SK-N-SH treated with all-trans-retinoic acid at 6 μM for 48 hours (cell line): ENCODE measurements at regions not wholly inside any gene's neighbourhood (a gene's known extent, or its start where the extent isn't known, plus 50 kb on each side); places are given as distances from the start of the nearest gene placed in this dataset.

ENCODE experiments used
- ATAC-seq: fragments of 200-7000 bp; cut with Tn5 transposase; 3 replicates; pipeline ENCODE4 v1.9.1; 2020; ENCODE audit warnings: mild to moderate bottlenecking, moderate library complexity
- ARNTL ChIP-seq: fragments of 450-650 bp; formaldehyde crosslinking; IDR thresholded peaks from 2 replicates; pipeline ENCODE4 v1.5.0; 2020; ENCODE audit warnings: low read depth, mild to moderate bottlenecking, moderate library complexity, borderline replicate concordance
- BACH2 ChIP-seq: fragments of 250-450 bp; sonication (Bioruptor Pico); IDR thresholded peaks from 2 replicates; pipeline ENCODE4 v1.9.0; 2021; ENCODE audit warnings: mild to moderate bottlenecking, borderline replicate concordance
- CSDC2 ChIP-seq: fragments of 250-450 bp; sonication (Bioruptor Pico); IDR thresholded peaks from 2 replicates; pipeline ENCODE4 v1.5.0; 2020; ENCODE audit warnings: mild to moderate bottlenecking, moderate library complexity
- GLIS3 ChIP-seq: fragments of 250-450 bp; sonication (Bioruptor Pico); IDR thresholded peaks from 2 replicates; pipeline ENCODE4 v1.5.0; 2020; ENCODE audit warnings: mild to moderate bottlenecking, moderate library complexity
- ISL1 ChIP-seq: fragments of 250-450 bp; sonication (Bioruptor Pico); IDR thresholded peaks from 2 replicates; pipeline ENCODE4 v2.1.2; 2022; ENCODE audit warnings: mild to moderate bottlenecking, moderate library complexity
- PPARA ChIP-seq: fragments of 250-450 bp; sonication (Bioruptor Pico); IDR thresholded peaks from 2 replicates; pipeline ENCODE4 v1.5.0; 2020; ENCODE audit warnings: mild to moderate bottlenecking, borderline replicate concordance
- RARB ChIP-seq: fragments of 250-450 bp; sonication (Bioruptor Pico); IDR thresholded peaks from 2 replicates; pipeline ENCODE4 v1.8.0; 2021; ENCODE audit warnings: mild to moderate bottlenecking, moderate library complexity
- SNAI2 ChIP-seq: fragments of 250-450 bp; sonication (Bioruptor Pico); IDR thresholded peaks from 2 replicates; pipeline ENCODE4 v1.5.0; 2020; ENCODE audit warnings: mild to moderate bottlenecking, moderate library complexity
- TCF4 ChIP-seq: fragments of 250-450 bp; sonication (Bioruptor Pico); IDR thresholded peaks from 2 replicates; pipeline ENCODE4 v1.8.0; 2021; ENCODE audit warnings: mild to moderate bottlenecking, moderate library complexity, borderline replicate concordance
- TOX ChIP-seq: fragments of 250-450 bp; sonication (Bioruptor Pico); IDR thresholded peaks from 2 replicates; pipeline ENCODE4 v1.8.0; 2021; ENCODE audit warnings: mild to moderate bottlenecking, moderate library complexity, borderline replicate concordance
- ZC3H10 ChIP-seq: fragments of 250-450 bp; sonication (Bioruptor Pico); IDR thresholded peaks from 2 replicates; pipeline ENCODE4 v1.5.1; 2021; ENCODE audit warnings: mild to moderate bottlenecking, moderate library complexity
- ZFP30 ChIP-seq: fragments of 450-650 bp; formaldehyde crosslinking; IDR thresholded peaks from 2 replicates; pipeline ENCODE4 v1.5.0; 2022; ENCODE audit warnings: mild to moderate bottlenecking, moderate library complexity
- ZNF565 ChIP-seq: fragments of 450-650 bp; formaldehyde crosslinking; conservative IDR thresholded peaks from 2 replicates; pipeline ENCODE4 v1.5.0; 2020; ENCODE audit warnings: low read depth, mild to moderate bottlenecking, moderate library complexity
- ZNF70 ChIP-seq: fragments of 450-650 bp; formaldehyde crosslinking; IDR thresholded peaks from 2 replicates; pipeline ENCODE4 v1.5.0; 2020; ENCODE audit warnings: mild to moderate bottlenecking, moderate library complexity
- ZNF8 ChIP-seq: fragments of 450-650 bp; formaldehyde crosslinking; IDR thresholded peaks from 2 replicates; pipeline ENCODE4 v1.5.0; 2020; ENCODE audit warnings: mild to moderate bottlenecking, moderate library complexity
- TF ChIP-seq, protein P1 (sequence below): fragments of 250-450 bp; sonication (Bioruptor Pico); IDR thresholded peaks from 2 replicates; pipeline ENCODE4 v1.8.0; 2020; ENCODE audit warnings: mild to moderate bottlenecking, moderate library complexity, borderline replicate concordance
- TF ChIP-seq, protein P2 (sequence below): fragments of 250-450 bp; sonication (Bioruptor Pico); IDR thresholded peaks from 2 replicates; pipeline ENCODE4 v1.5.1; 2021; ENCODE audit warnings: mild to moderate bottlenecking, moderate library complexity
- TF ChIP-seq, protein P3 (sequence below): fragments of 250-450 bp; sonication (Bioruptor Pico); IDR thresholded peaks from 2 replicates; pipeline ENCODE4 v1.5.0; 2020; ENCODE audit warnings: mild to moderate bottlenecking, moderate library complexity
- TF ChIP-seq, protein P4 (sequence below): fragments of 250-450 bp; sonication (Bioruptor Pico); IDR thresholded peaks from 2 replicates; pipeline ENCODE4 v1.5.1; 2020; ENCODE audit warnings: low read depth, mild to moderate bottlenecking, moderate library complexity
- TF ChIP-seq, protein P5 (sequence below): fragments of 250-450 bp; sonication (Bioruptor Pico); IDR thresholded peaks from 2 replicates; pipeline ENCODE4 v1.8.0; 2021; ENCODE audit warnings: low read depth, mild to moderate bottlenecking, moderate library complexity, borderline replicate concordance

DNA sequence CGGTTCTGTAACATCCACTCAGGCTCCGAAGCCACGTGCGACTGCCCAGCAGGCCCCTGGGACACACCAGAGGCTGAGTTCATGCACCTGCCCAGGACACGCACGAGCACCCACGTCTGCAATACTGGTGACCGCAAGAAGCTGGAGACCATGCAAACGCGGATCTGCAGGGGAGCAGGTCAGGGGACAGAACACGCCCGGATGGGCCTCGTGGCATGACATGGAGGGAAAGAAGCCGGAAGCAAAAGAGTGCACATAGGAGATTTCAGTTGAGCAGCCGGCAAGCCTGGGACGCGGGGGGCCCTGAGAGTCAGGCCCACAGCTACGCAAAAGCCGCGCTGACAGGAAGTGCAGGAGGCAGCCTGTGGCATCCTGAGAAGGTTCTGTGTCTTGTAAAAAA lies 73.7 kb downstream of the FOXL3 start:
- no peak for ATAC-seq
- TF ChIP-seq GLIS3 (CRISPR knock-in tag) (no peak), SNAI2 (CRISPR knock-in tag) (no peak), BACH2 (CRISPR knock-in tag) (no peak), ZFP30 (no peak), CSDC2 (no peak), ISL1 (no peak), ARNTL (CRISPR knock-in tag) (no peak), ZNF8 (CRISPR knock-in tag) (no peak), TOX (CRISPR knock-in tag) (no peak)
- TF ChIP-seq, protein P1, sequence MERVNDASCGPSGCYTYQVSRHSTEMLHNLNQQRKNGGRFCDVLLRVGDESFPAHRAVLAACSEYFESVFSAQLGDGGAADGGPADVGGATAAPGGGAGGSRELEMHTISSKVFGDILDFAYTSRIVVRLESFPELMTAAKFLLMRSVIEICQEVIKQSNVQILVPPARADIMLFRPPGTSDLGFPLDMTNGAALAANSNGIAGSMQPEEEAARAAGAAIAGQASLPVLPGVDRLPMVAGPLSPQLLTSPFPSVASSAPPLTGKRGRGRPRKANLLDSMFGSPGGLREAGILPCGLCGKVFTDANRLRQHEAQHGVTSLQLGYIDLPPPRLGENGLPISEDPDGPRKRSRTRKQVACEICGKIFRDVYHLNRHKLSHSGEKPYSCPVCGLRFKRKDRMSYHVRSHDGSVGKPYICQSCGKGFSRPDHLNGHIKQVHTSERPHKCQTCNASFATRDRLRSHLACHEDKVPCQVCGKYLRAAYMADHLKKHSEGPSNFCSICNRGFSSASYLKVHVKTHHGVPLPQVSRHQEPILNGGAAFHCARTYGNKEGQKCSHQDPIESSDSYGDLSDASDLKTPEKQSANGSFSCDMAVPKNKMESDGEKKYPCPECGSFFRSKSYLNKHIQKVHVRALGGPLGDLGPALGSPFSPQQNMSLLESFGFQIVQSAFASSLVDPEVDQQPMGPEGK (CRISPR knock-in tag) = no peak
- TF ChIP-seq, protein P2, sequence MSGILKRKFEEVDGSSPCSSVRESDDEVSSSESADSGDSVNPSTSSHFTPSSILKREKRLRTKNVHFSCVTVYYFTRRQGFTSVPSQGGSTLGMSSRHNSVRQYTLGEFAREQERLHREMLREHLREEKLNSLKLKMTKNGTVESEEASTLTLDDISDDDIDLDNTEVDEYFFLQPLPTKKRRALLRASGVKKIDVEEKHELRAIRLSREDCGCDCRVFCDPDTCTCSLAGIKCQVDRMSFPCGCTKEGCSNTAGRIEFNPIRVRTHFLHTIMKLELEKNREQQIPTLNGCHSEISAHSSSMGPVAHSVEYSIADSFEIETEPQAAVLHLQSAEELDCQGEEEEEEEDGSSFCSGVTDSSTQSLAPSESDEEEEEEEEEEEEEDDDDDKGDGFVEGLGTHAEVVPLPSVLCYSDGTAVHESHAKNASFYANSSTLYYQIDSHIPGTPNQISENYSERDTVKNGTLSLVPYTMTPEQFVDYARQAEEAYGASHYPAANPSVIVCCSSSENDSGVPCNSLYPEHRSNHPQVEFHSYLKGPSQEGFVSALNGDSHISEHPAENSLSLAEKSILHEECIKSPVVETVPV (CRISPR knock-in tag) = no peak

DNA sequence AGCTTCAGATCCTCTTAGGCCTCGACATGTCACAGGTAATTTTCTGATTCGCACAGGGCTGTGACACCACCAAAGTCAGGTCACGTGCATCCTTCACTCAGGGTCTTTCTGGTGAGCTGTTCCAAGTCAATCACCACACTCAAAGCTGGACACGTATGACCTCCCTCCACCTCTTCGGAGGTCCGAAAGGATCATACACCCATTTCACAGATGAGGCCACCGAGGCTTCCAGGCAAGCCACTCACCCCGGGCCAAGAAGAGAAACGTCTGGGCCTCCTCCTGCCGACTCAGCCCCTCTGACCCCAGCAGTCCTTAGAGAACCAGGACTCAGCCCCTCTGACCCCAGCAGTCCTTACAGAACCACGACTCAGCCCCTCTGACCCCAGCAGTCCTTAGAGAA lies 74.6 kb downstream of the FOXL3 start:
- no peak for ATAC-seq
- TF ChIP-seq BACH2 (CRISPR knock-in tag) = no peak
- no peak for TF ChIP-seq CSDC2
- TF ChIP-seq ZNF8 (CRISPR knock-in tag) = no peak
- TF ChIP-seq, protein P3, sequence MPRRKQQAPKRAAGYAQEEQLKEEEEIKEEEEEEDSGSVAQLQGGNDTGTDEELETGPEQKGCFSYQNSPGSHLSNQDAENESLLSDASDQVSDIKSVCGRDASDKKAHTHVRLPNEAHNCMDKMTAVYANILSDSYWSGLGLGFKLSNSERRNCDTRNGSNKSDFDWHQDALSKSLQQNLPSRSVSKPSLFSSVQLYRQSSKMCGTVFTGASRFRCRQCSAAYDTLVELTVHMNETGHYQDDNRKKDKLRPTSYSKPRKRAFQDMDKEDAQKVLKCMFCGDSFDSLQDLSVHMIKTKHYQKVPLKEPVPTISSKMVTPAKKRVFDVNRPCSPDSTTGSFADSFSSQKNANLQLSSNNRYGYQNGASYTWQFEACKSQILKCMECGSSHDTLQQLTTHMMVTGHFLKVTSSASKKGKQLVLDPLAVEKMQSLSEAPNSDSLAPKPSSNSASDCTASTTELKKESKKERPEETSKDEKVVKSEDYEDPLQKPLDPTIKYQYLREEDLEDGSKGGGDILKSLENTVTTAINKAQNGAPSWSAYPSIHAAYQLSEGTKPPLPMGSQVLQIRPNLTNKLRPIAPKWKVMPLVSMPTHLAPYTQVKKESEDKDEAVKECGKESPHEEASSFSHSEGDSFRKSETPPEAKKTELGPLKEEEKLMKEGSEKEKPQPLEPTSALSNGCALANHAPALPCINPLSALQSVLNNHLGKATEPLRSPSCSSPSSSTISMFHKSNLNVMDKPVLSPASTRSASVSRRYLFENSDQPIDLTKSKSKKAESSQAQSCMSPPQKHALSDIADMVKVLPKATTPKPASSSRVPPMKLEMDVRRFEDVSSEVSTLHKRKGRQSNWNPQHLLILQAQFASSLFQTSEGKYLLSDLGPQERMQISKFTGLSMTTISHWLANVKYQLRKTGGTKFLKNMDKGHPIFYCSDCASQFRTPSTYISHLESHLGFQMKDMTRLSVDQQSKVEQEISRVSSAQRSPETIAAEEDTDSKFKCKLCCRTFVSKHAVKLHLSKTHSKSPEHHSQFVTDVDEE (CRISPR knock-in tag) = no peak
- no peak for TF ChIP-seq GLIS3 (CRISPR knock-in tag)
- no peak for TF ChIP-seq ZNF70 (CRISPR knock-in tag)
- TF ChIP-seq, protein P4, sequence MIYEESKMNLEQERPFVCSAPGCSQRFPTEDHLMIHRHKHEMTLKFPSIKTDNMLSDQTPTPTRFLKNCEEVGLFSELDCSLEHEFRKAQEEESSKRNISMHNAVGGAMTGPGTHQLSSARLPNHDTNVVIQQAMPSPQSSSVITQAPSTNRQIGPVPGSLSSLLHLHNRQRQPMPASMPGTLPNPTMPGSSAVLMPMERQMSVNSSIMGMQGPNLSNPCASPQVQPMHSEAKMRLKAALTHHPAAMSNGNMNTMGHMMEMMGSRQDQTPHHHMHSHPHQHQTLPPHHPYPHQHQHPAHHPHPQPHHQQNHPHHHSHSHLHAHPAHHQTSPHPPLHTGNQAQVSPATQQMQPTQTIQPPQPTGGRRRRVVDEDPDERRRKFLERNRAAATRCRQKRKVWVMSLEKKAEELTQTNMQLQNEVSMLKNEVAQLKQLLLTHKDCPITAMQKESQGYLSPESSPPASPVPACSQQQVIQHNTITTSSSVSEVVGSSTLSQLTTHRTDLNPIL = no peak
- no peak for TF ChIP-seq ISL1
- TF ChIP-seq ZC3H10 (CRISPR knock-in tag) = no peak
- TF ChIP-seq, protein P5, sequence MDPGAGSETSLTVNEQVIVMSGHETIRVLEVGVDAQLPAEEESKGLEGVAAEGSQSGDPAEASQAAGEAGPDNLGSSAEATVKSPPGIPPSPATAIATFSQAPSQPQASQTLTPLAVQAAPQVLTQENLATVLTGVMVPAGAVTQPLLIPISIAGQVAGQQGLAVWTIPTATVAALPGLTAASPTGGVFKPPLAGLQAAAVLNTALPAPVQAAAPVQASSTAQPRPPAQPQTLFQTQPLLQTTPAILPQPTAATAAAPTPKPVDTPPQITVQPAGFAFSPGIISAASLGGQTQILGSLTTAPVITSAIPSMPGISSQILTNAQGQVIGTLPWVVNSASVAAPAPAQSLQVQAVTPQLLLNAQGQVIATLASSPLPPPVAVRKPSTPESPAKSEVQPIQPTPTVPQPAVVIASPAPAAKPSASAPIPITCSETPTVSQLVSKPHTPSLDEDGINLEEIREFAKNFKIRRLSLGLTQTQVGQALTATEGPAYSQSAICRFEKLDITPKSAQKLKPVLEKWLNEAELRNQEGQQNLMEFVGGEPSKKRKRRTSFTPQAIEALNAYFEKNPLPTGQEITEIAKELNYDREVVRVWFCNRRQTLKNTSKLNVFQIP (CRISPR knock-in tag) = no peak
- no peak for TF ChIP-seq ARNTL (CRISPR knock-in tag)
- no peak for TF ChIP-seq TOX (CRISPR knock-in tag)
- TF ChIP-seq ZNF565 (CRISPR knock-in tag) = no peak
- TF ChIP-seq PPARA (CRISPR knock-in tag) = no peak
- no peak for TF ChIP-seq TCF4
- no peak for TF ChIP-seq ZFP30
- TF ChIP-seq, protein P1 (CRISPR knock-in tag) = no peak

DNA sequence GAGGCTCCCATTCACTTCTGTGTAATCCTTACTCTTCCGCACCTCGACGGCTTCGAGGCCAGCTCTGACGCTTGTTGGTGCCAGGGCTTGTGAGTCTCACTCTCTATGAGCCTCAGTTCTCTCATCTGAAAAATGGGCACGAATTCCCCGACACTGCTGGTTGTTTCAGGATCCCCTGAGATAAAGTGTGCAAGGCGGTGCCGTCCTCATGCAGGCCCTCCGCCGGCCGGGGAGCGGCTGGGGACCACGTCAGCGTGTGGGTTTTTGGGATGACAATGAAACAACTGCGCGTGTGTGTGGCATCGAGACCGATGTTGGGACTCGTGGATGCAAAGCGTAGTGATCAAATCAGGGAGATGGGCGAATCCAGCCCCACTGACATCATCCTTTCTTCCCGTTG lies 75.6 kb downstream of the FOXL3 start:
- TF ChIP-seq, protein P4 = no peak
- TF ChIP-seq, protein P1 (CRISPR knock-in tag) = no peak
- no peak for TF ChIP-seq PPARA (CRISPR knock-in tag)
- TF ChIP-seq ZFP30 = no peak
- no peak for TF ChIP-seq ZNF8 (CRISPR knock-in tag)
- TF ChIP-seq CSDC2 = no peak
- no peak for TF ChIP-seq RARB (CRISPR knock-in tag)
- no peak for ATAC-seq
